Suprapubic skin (tissue), 4 donors: ENCODE measurements at regions not wholly inside any gene's neighbourhood (a gene's known extent, or its start where the extent isn't known, plus 50 kb on each side); places are given as distances from the start of the nearest gene placed in this dataset.

Source experiments
- DNase-seq, 2 donors: peaks; one replicate each; pipeline ENCODE4 v3.0.0-alpha.2; 2019; ENCODE audit warnings: low spot score in 2 of 2
- H3K27ac ChIP-seq: fragments of 200-600 bp; sonication (generic); one replicate; pipeline ENCODE4 v1.5.1; 2019
- H3K27me3 ChIP-seq: fragments of 200-600 bp; sonication (generic); one replicate; pipeline ENCODE4 v1.5.1; 2019
- H3K36me3 ChIP-seq: fragments of 200-600 bp; sonication (generic); one replicate; pipeline ENCODE4 v1.5.1; 2019
- H3K4me1 ChIP-seq: fragments of 200-600 bp; sonication (generic); one replicate; pipeline ENCODE4 v1.5.1; 2019
- H3K4me3 ChIP-seq: fragments of 200-600 bp; sonication (generic); one replicate; pipeline ENCODE4 v1.5.1; 2019; ENCODE audit warnings: mild to moderate bottlenecking
- H3K9me3 ChIP-seq: fragments of 200-600 bp; sonication (generic); one replicate; pipeline ENCODE4 v1.5.1; 2019
- EP300 ChIP-seq: sonication (generic); formaldehyde crosslinking; IDR thresholded peaks from one replicate; pipeline ENCODE4 v1.6.1; 2017; ENCODE audit warnings: antibody characterized with exemption
- POLR2A ChIP-seq, 2 donors: fragments of 450-650 bp; IDR thresholded peaks; one replicate each; pipeline ENCODE4 v1.6.1; 2017; ENCODE audit warnings: antibody characterized with exemption in 2 of 2, mild to moderate bottlenecking in 2 of 2, moderate library complexity in 2 of 2
- POLR2AphosphoS5 ChIP-seq, 3 donors: sonication (generic); formaldehyde crosslinking; IDR thresholded peaks; one replicate each; pipeline ENCODE4 v1.6.1; 2017; ENCODE audit warnings: antibody characterized with exemption in 3 of 3
- WGBS: methylation state at CpG from one replicate; pipeline ENCODE4 v1.1.5; 2018; 5-methylcytosine and 5-hydroxymethylcytosine counted together
- TF ChIP-seq, protein P1 (sequence below), 2 donors: fragments of 200-600 bp in 1 of 2; fragments of 450-650 bp in 1 of 2; sonication (generic) in 1 of 2; IDR thresholded peaks; one replicate each; pipeline ENCODE4 v1.5.1; 2016 to 2019; ENCODE audit warnings: antibody characterized with exemption in 2 of 2, mild to moderate bottlenecking in 1 of 2, moderate library complexity in 1 of 2

GRCh38 chr4:41334182-41334581 lies 77.5 kb downstream of the UCHL1 start:
- DNase-seq, result no peak
- Histone ChIP-seq H3K27me3 (no peaks in the 10 kb centered on the region), H3K4me1 (peaks cover 4% of the 10 kb centered on the region), H3K36me3 (no peaks in the 10 kb centered on the region), H3K27ac (no peak overlapping the region), H3K4me3 (no peak overlapping the region), H3K9me3 (no peaks in the 10 kb centered on the region)
- 62% methylated on average over 2 of the region's 2 CpGs for WGBS
- TF ChIP-seq, protein P1, sequence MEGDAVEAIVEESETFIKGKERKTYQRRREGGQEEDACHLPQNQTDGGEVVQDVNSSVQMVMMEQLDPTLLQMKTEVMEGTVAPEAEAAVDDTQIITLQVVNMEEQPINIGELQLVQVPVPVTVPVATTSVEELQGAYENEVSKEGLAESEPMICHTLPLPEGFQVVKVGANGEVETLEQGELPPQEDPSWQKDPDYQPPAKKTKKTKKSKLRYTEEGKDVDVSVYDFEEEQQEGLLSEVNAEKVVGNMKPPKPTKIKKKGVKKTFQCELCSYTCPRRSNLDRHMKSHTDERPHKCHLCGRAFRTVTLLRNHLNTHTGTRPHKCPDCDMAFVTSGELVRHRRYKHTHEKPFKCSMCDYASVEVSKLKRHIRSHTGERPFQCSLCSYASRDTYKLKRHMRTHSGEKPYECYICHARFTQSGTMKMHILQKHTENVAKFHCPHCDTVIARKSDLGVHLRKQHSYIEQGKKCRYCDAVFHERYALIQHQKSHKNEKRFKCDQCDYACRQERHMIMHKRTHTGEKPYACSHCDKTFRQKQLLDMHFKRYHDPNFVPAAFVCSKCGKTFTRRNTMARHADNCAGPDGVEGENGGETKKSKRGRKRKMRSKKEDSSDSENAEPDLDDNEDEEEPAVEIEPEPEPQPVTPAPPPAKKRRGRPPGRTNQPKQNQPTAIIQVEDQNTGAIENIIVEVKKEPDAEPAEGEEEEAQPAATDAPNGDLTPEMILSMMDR (IDR thresholded peaks at IDR 0.05), result no peak
- TF ChIP-seq POLR2AphosphoS5 (IDR thresholded peaks at IDR 0.05) (no peak), POLR2A (IDR thresholded peaks at IDR 0.05) (no peak), EP300 (no peak)

DNA sequence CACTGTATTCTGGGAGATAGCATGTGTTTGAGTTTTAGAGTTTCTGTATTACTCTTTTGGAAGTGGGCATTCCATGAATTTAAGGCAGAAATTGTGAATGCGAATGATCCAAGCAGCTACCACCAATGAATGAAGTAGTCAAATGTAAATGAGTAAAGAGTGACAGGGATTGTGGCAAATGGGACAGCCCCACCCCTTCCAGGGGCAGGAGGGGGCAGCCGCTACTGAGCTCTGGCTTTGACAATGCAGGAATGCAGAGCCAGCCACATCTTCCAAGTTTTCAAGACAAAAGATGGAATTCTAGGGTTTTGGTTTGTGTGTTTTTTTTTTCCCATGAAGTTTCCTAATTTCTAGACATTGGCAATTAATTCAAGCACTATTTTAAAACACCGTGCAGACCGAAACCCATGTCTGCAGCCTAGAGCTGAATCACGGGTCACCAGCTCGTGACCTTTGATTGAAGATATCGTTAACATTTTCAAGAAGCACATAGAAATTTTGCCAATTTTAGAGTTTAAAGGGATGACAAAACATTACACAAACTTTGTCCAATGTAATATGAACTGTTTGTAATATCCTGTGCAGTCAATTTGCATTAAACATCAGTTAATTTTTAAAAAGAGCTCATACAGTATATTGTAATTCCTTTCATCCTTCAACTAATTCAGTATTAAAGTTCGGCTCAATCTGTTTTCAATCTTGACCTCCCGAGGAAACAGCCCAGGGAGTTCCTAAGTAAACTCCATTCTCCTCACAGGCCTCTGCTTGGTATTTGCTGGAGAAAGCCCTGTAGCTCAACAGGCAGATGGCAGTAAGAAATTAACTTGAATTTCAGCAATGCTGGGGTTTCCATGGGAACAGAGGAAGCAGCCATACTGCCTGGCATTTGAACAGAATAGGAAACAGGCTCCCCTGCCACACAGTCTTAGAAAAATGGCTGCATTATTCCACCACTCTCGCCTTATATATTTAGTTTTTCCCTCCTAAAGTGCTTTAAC lies 83.4 kb downstream of the UCHL1 start:
- no peaks in the 10 kb centered on the region for H3K9me3 ChIP-seq
- no peak overlapping the region for H3K27ac ChIP-seq
- TF ChIP-seq EP300, result no peak
- TF ChIP-seq, protein P1 (IDR thresholded peaks at IDR 0.05), result no peak
- no peak for TF ChIP-seq POLR2AphosphoS5 (IDR thresholded peaks at IDR 0.05)
- no peak for TF ChIP-seq POLR2A (IDR thresholded peaks at IDR 0.05)
- H3K36me3 ChIP-seq, result no peaks in the 10 kb centered on the region
- DNase-seq, result no peak
- WGBS, result 57% methylated on average over 10 of the region's 10 CpGs
- H3K4me1 ChIP-seq, result no peaks in the 10 kb centered on the region
- H3K27me3 ChIP-seq, result no peaks in the 10 kb centered on the region
- no peak overlapping the region for H3K4me3 ChIP-seq

DNA sequence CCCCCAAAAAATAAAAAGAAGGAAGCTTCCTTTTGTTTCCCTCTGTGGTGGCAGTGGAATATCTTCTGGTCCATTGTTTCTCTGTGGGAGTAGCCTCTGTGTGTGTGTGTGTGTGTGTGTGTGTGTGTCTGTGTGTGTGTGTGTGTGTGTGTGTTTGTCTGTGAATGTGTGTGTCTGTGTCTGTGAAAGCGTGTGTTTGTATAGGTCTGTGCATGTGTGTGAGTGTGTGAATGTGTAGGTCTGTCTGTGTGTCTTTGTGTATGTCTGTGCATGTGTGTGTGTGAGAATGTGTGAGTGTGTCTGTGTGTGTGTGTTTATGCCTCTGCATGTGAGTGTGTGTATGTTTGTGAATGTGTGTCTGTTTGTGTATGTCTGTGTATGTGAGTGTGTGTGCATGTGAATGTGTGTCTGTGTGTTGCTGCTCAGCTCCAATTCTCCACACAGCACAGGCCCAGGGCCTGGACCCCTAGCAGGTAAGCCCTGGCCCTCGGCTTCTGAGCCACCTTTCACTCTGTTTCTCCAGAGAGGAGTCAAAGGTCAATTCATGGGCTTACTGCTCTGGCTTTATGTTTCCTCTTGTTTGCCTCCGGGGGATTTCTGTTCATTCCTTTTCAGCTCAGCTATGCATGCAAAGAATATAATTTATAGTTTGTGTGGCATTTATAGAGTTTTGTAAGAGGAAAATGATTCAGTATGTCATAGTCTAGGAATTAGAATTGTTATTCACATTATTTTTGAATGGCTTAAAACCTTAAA lies 89.8 kb downstream of the UCHL1 start:
- Histone ChIP-seq H3K4me1 (no peaks in the 10 kb centered on the region), H3K27me3 (no peaks in the 10 kb centered on the region), H3K9me3 (no peaks in the 10 kb centered on the region), H3K36me3 (no peaks in the 10 kb centered on the region), H3K4me3 (no peak overlapping the region), H3K27ac (no peak overlapping the region)
- TF ChIP-seq, protein P1 (IDR thresholded peaks at IDR 0.05), result no peak
- TF ChIP-seq POLR2AphosphoS5 (IDR thresholded peaks at IDR 0.05) (no peak), POLR2A (IDR thresholded peaks at IDR 0.05) (no peak), EP300 (no peak)
- DNase-seq, result no peak
- 60% methylated on average over 3 of the region's 3 CpGs for WGBS

GRCh38 chr4:41349021-41349420 lies 92.3 kb downstream of the UCHL1 start:
- no peaks in the 10 kb centered on the region for H3K36me3 ChIP-seq
- H3K9me3 ChIP-seq, result no peaks in the 10 kb centered on the region
- TF ChIP-seq POLR2A (IDR thresholded peaks at IDR 0.05) (no peak), EP300 (no peak), POLR2AphosphoS5 (IDR thresholded peaks at IDR 0.05) (no peak)
- TF ChIP-seq, protein P1 (IDR thresholded peaks at IDR 0.05), result no peak
- DNase-seq, result no peak
- H3K27ac ChIP-seq, result no peak overlapping the region
- H3K27me3 ChIP-seq, result no peaks in the 10 kb centered on the region
- no peak overlapping the region for H3K4me3 ChIP-seq
- H3K4me1 ChIP-seq, result no peaks in the 10 kb centered on the region
